Endodermal cell (in vitro differentiated cells): ENCODE measurements at regions not wholly inside any gene's neighbourhood (a gene's known extent, or its start where the extent isn't known, plus 50 kb on each side); places are given as distances from the start of the nearest gene placed in this dataset.
"Not testable (repeated sequence)": the region's sequence is repeated elsewhere in the genome, so short reads cannot be mapped to it uniquely, and the experiment has no call there.

Experiments
- DNase-seq: peaks from one replicate; pipeline ENCODE4 v3.0.0-alpha.2; 2017
- H3K27ac ChIP-seq: 2 replicates; pipeline ENCODE4 v1.5.1; 2013; ENCODE audit warnings: mild to moderate bottlenecking, low read depth, low read length, moderate library complexity
- H3K27me3 ChIP-seq: 2 replicates; pipeline ENCODE4 v1.6.1; 2013; ENCODE audit warnings: mild to moderate bottlenecking, low read length, moderate library complexity; ENCODE audit not compliant: insufficient read depth, control insufficient read depth, poor library complexity, severe bottlenecking
- H3K36me3 ChIP-seq: 2 replicates; pipeline ENCODE4 v1.7.0; 2013; ENCODE audit warnings: mild to moderate bottlenecking, low read length, moderate library complexity; ENCODE audit not compliant: control insufficient read depth, insufficient read depth
- H3K4me1 ChIP-seq: one replicate; pipeline ENCODE4 v1.7.0; 2013; ENCODE audit warnings: low read length; ENCODE audit not compliant: control insufficient read depth, insufficient read depth
- H3K4me3 ChIP-seq: 2 replicates; pipeline ENCODE4 v1.5.1; 2013; ENCODE audit warnings: mild to moderate bottlenecking, low read length, moderate library complexity
- H3K9ac ChIP-seq: 2 replicates; pipeline ENCODE4 v1.6.1; 2013; ENCODE audit warnings: mild to moderate bottlenecking, low read length, moderate library complexity; ENCODE audit not compliant: poor library complexity, severe bottlenecking; ENCODE audit errors: extremely low read depth
- H3K9me3 ChIP-seq: 2 replicates; pipeline ENCODE4 v1.6.1; 2013; ENCODE audit warnings: mild to moderate bottlenecking, low read length, moderate library complexity; ENCODE audit not compliant: control insufficient read depth
- H3K27ac Mint-ChIP-seq: 2 replicates; pipeline ENCODE4 v1.8.0; 2020; ENCODE audit warnings: mixed read lengths
- H3K27me3 Mint-ChIP-seq: 2 replicates; pipeline ENCODE4 v1.8.0; 2021; ENCODE audit warnings: mild to moderate bottlenecking, mixed read lengths; ENCODE audit not compliant: insufficient read depth
- H3K36me3 Mint-ChIP-seq: 2 replicates; pipeline ENCODE4 v1.8.0; 2020; ENCODE audit warnings: low read depth, mixed read lengths
- H3K4me1 Mint-ChIP-seq: 2 replicates; pipeline ENCODE4 v1.8.0; 2020; ENCODE audit warnings: mixed read lengths
- H3K4me3 Mint-ChIP-seq: 2 replicates; pipeline ENCODE4 v1.8.0; 2020; ENCODE audit warnings: mild to moderate bottlenecking, moderate library complexity, mixed read lengths
- H3K9me3 Mint-ChIP-seq: 2 replicates; pipeline ENCODE4 v1.8.0; 2020; ENCODE audit warnings: mild to moderate bottlenecking, mixed read lengths
- WGBS, 2 experiments: methylation state at CpG; one replicate each; pipeline versions ENCODE4 v1.1.5 to v1.1.7; 2013; ENCODE audit warnings: missing lambda C conversion rate in 2 of 2, mixed read lengths in 1 of 2; ENCODE audit not compliant: insufficient coverage in 1 of 2, insufficient read length in 1 of 2; 5-methylcytosine and 5-hydroxymethylcytosine counted together
- TF ChIP-seq, protein P1 (sequence below): fragments of 200-600 bp; sonication (generic); conservative IDR thresholded peaks from 2 replicates; pipeline ENCODE4 v1.5.0; 2021; ENCODE audit warnings: antibody characterized with exemption, mild to moderate bottlenecking

DNA sequence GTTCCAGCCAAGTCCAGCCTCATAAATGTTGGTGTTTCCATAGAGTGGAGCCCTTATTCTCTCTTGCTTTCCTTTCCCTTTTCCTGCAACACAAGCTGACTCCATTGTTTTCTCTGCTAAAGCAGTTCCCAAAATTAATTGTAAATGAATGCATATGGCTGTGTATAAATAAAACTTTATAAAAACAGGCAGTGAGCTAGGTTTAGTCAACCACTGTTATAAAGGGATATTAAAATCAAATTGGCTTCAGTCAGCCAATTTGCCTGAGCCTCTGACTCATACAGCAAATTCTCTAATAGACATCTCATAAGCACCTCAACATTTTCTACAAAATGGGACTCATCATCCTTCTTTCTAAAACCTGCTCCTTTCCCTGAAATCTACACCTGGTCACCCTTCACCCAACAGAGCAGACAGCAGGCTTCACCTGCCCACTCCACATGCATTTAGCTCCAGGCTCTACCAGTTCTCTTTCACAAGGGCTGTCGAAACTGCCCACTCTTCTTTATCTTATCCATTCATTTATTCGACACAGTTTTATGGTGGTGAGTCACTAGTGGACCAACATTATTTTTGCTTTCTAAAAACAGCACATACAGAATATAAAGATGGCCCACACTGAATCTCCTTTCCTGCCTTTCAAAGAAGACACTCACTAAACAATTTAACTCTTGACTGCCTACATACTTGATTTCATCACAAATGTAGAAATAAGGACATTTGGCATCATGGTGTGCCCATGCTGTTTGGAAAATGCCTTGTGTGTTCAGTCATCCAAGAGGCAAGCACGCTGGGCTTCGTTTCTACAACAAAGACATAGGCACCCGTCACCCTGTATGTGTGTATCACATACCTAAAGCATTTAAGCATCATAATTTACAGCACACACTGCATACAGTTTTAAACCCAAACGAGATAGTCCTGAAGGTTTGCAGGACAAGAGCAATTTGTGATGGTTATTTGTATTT, 74.6 kb upstream of the C7orf33 start:
- Histone ChIP-seq H3K4me1 (no peaks in the 10 kb centered on the region), H3K36me3 (no peaks in the 10 kb centered on the region), H3K4me3 (no peak overlapping the region), H3K9me3 (peaks cover 28% of the 10 kb centered on the region), H3K27ac (no peak overlapping the region), H3K9ac (peak overlapping the region; percentile 2), H3K27me3 (no peaks in the 10 kb centered on the region)
- 78 to 85% methylated on average over 3 to 6 of the region's 6 CpGs for WGBS, 2 experiments
- Mint-ChIP-seq H3K4me3 (no peak overlapping the region), H3K9me3 (peaks cover 28% of the 10 kb centered on the region), H3K27ac (no peak overlapping the region), H3K4me1 (peaks cover 7% of the 10 kb centered on the region), H3K36me3 (peaks cover 2% of the 10 kb centered on the region), H3K27me3 (peaks cover 2% of the 10 kb centered on the region)
- no peak for DNase-seq
- TF ChIP-seq, protein P1, sequence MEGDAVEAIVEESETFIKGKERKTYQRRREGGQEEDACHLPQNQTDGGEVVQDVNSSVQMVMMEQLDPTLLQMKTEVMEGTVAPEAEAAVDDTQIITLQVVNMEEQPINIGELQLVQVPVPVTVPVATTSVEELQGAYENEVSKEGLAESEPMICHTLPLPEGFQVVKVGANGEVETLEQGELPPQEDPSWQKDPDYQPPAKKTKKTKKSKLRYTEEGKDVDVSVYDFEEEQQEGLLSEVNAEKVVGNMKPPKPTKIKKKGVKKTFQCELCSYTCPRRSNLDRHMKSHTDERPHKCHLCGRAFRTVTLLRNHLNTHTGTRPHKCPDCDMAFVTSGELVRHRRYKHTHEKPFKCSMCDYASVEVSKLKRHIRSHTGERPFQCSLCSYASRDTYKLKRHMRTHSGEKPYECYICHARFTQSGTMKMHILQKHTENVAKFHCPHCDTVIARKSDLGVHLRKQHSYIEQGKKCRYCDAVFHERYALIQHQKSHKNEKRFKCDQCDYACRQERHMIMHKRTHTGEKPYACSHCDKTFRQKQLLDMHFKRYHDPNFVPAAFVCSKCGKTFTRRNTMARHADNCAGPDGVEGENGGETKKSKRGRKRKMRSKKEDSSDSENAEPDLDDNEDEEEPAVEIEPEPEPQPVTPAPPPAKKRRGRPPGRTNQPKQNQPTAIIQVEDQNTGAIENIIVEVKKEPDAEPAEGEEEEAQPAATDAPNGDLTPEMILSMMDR = no peak

DNA sequence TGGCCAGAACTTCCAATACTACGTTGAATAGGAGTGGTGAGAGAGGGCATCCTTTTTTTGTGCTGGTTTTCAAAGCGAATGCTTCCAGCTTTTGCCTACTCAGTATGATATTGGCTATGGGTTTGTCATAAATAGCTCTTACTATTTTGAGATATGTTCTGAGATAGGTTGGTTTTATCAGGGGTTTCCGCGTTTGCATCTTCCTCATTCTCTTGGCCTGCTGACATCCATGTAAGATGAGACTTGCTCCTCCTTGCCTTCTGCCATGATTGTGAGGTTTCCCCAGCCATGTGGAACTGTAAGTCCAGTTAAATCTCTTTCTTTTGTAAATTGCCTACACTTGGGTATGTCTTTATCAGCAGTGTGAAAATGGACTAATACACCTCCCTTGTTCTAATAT, 71.2 kb upstream of the C7orf33 start:
- not testable (repeated sequence) for DNase-seq, H3K4me3 ChIP-seq, H3K36me3 ChIP-seq, H3K4me1 Mint-ChIP-seq, H3K27me3 ChIP-seq, H3K4me1 ChIP-seq, H3K36me3 Mint-ChIP-seq, H3K9ac ChIP-seq, H3K27me3 Mint-ChIP-seq, H3K27ac Mint-ChIP-seq, H3K4me3 Mint-ChIP-seq, H3K27ac ChIP-seq
- 96 to 100% methylated on average over 2 to 4 of the region's 4 CpGs for WGBS, 2 experiments
- peaks cover 16% of the 10 kb centered on the region for H3K9me3 Mint-ChIP-seq
- H3K9me3 ChIP-seq = peaks cover 11% of the 10 kb centered on the region

GRCh38 chr7:148521271-148521670, 69.3 kb upstream of the C7orf33 start:
- peaks cover 2% of the 10 kb centered on the region for H3K27me3 Mint-ChIP-seq
- H3K36me3 ChIP-seq = no peaks in the 10 kb centered on the region
- no peaks in the 10 kb centered on the region for H3K4me1 Mint-ChIP-seq
- no peak for DNase-seq
- WGBS, 2 experiments = 88 to 91% methylated on average over 7 of the region's 7 CpGs
- no peak overlapping the region for H3K27ac ChIP-seq
- no peak overlapping the region for H3K9ac ChIP-seq
- no peaks in the 10 kb centered on the region for H3K27me3 ChIP-seq
- H3K9me3 ChIP-seq = peaks cover 4% of the 10 kb centered on the region
- H3K4me1 ChIP-seq = no peaks in the 10 kb centered on the region
- H3K9me3 Mint-ChIP-seq = peaks cover 4% of the 10 kb centered on the region
- no peaks in the 10 kb centered on the region for H3K36me3 Mint-ChIP-seq
- no peak overlapping the region for H3K4me3 Mint-ChIP-seq
- TF ChIP-seq, protein P1 = no peak
- H3K27ac Mint-ChIP-seq = no peak overlapping the region
- no peak overlapping the region for H3K4me3 ChIP-seq
